ENCODE measurements at regions not wholly inside any gene's neighbourhood (a gene's known extent, or its start where the extent isn't known, plus 50 kb on each side); places are given as distances from the start of the nearest gene placed in this dataset.

DNA sequence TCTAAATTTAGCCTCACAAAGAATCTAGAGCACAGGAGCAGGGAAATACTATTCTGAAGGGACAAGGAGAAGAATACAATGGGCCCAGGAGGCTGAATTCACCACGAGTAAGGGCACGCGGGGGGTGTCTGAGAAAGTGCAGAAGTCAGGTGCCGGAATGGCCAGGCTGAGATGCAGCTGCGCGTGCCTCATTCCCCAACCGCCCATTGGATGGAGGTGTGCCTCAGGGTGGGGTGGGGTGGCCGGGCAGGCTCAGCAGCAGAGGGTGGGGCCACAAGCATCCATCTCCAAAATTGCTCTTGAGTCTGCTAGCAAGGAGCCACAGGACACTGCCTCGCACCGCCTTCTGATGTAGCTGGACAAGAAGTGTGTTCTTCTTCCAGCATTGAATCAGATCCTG lies 387.0 kb downstream of the SHANK2 start:
- no peak for TF ChIP-seq EZH2phosphoT487 (IDR thresholded peaks at IDR 0.05; ENCODE audit: unreplicated experiment)
- TF ChIP-seq POLR2AphosphoS5 (IDR thresholded peaks at IDR 0.05; ENCODE audit: low read depth): no peak
- TF ChIP-seq CTCF (conservative IDR thresholded peaks at IDR 0.05; ENCODE audit: low read depth in 2 of 2): no peak
- no peak for TF ChIP-seq CREB1 (CRISPR knock-in tag; IDR thresholded peaks at IDR 0.05; ENCODE audit: low read depth)
- no peak for TF ChIP-seq EZH2 (IDR thresholded peaks at IDR 0.05; ENCODE audit: low read depth, unreplicated experiment)

All from GM23338 (cell line).